ENCODE measurements at regions not wholly inside any gene's neighbourhood (a gene's known extent, or its start where the extent isn't known, plus 50 kb on each side); places are given as distances from the start of the nearest gene placed in this dataset.
"Not testable (repeated sequence)": the region's sequence is repeated elsewhere in the genome, so short reads cannot be mapped to it uniquely, and the experiment has no call there.

- DNase-seq = no peak
- intact Hi-C loops (cut with micrococcal nuclease; ENCODE audit: unreplicated experiment) = no loop called here
- TF ChIP-seq CTCF (IDR thresholded peaks at IDR 0.05; ENCODE audit: unreplicated experiment) = no peak
- CTCF ChIA-PET = no interaction called here
- Mint-ChIP-seq H3K27me3 (ENCODE audit: unreplicated experiment) (peaks cover 42% of the 10 kb centered on the region), H3K36me3 (ENCODE audit: insufficient read depth, unreplicated experiment) (no peaks in the 10 kb centered on the region), H3K4me3 (ENCODE audit: low read depth, unreplicated experiment) (no peak overlapping the region), H3K4me1 (ENCODE audit: low read depth, unreplicated experiment) (no peaks in the 10 kb centered on the region), H3K27ac (ENCODE audit: unreplicated experiment) (no peak overlapping the region), H3K9me3 (ENCODE audit: low read depth, unreplicated experiment) (no peaks in the 10 kb centered on the region)
- BruUV-seq (replicated peaks) = no TSS peak
Observed at GRCh38 chr20:5481872-5482271, 128.9 kb downstream of the GPCPD1 start.

GRCh38 chr20:5480824-5481600, 129.8 kb downstream of the GPCPD1 start:
- no peaks in the 10 kb centered on the region for H3K4me1 Mint-ChIP-seq (ENCODE audit: low read depth, unreplicated experiment)
- no TSS peak for BruUV-seq (replicated peaks)
- H3K27me3 Mint-ChIP-seq (ENCODE audit: unreplicated experiment) = peaks cover 35% of the 10 kb centered on the region
- H3K36me3 Mint-ChIP-seq (ENCODE audit: insufficient read depth, unreplicated experiment) = no peaks in the 10 kb centered on the region
- CTCF ChIA-PET = no interaction called here
- no peak for DNase-seq
- H3K9me3 Mint-ChIP-seq (ENCODE audit: low read depth, unreplicated experiment) = no peaks in the 10 kb centered on the region
- no peak for TF ChIP-seq CTCF (IDR thresholded peaks at IDR 0.05; ENCODE audit: unreplicated experiment)
- intact Hi-C loops (cut with micrococcal nuclease; ENCODE audit: unreplicated experiment) = no loop called here
- H3K27ac Mint-ChIP-seq (ENCODE audit: unreplicated experiment) = no peak overlapping the region
- no peak overlapping the region for H3K4me3 Mint-ChIP-seq (ENCODE audit: low read depth, unreplicated experiment)

GRCh38 chr20:5474646-5475550, 135.9 kb downstream of the GPCPD1 start:
- CTCF ChIA-PET = no interaction called here
- Mint-ChIP-seq H3K4me1 (ENCODE audit: low read depth, unreplicated experiment) (no peaks in the 10 kb centered on the region), H3K4me3 (ENCODE audit: low read depth, unreplicated experiment) (no peak overlapping the region), H3K9me3 (ENCODE audit: low read depth, unreplicated experiment) (no peaks in the 10 kb centered on the region), H3K27me3 (ENCODE audit: unreplicated experiment) (peaks cover 27% of the 10 kb centered on the region), H3K27ac (ENCODE audit: unreplicated experiment) (no peak overlapping the region), H3K36me3 (ENCODE audit: insufficient read depth, unreplicated experiment) (no peaks in the 10 kb centered on the region)
- no peak for TF ChIP-seq CTCF (IDR thresholded peaks at IDR 0.05; ENCODE audit: unreplicated experiment)
- no peak for DNase-seq
- intact Hi-C loops (cut with micrococcal nuclease; ENCODE audit: unreplicated experiment) = no loop called here
- no TSS peak for BruUV-seq (replicated peaks)

GRCh38 chr20:5471866-5472265, 138.9 kb downstream of the GPCPD1 start:
- CTCF ChIA-PET; H3K4me3 Mint-ChIP-seq (ENCODE audit: low read depth, unreplicated experiment); intact Hi-C loops (cut with micrococcal nuclease; ENCODE audit: unreplicated experiment); DNase-seq; H3K4me1 Mint-ChIP-seq (ENCODE audit: low read depth, unreplicated experiment); H3K36me3 Mint-ChIP-seq (ENCODE audit: insufficient read depth, unreplicated experiment); H3K27ac Mint-ChIP-seq (ENCODE audit: unreplicated experiment); BruUV-seq (replicated peaks); H3K9me3 Mint-ChIP-seq (ENCODE audit: low read depth, unreplicated experiment): not testable (repeated sequence)
- peaks cover 29% of the 10 kb centered on the region for H3K27me3 Mint-ChIP-seq (ENCODE audit: unreplicated experiment)
